H1 (cell line): ENCODE measurements at regions not wholly inside any gene's neighbourhood (a gene's known extent, or its start where the extent isn't known, plus 50 kb on each side); places are given as distances from the start of the nearest gene placed in this dataset.

Experiments used
- CTCF ChIA-PET: fragments of 300-600 bp; sonication (Branson Sonifier 250); formaldehyde crosslinking; loops from one replicate; lab custom pipeline; 2021; ENCODE audit not compliant: partially characterized antibody; lab: Charles Lee
- POLR2A ChIA-PET: fragments of 300-600 bp; sonication (Branson Sonifier 250); formaldehyde crosslinking; loops from one replicate; lab custom pipeline; 2021; ENCODE audit warnings: inconsistent platforms; ENCODE audit not compliant: partially characterized antibody; lab: Charles Lee
- DNase-seq, 2 experiments: peaks; one replicate each; pipeline versions ENCODE4 v3.0.0 to v3.0.0-alpha.2; 2010 to 2022; ENCODE audit warnings: low spot score in 2 of 2, low read depth in 1 of 2, mixed read lengths in 1 of 2
- FAIRE-seq: peaks from 2 replicates; lab custom pipeline; 2011; peaks lifted over from hg19 to GRCh38; lab: Jason Lieb, UNC
- H2AFZ ChIP-seq: 2 replicates; pipeline ENCODE4 v1.8.1; 2012; ENCODE audit warnings: low read length, inconsistent platforms
- H2AK5ac ChIP-seq: 2 replicates; pipeline ENCODE4 v1.6.1; 2013; ENCODE audit warnings: low read depth, low read length
- H2BK120ac ChIP-seq: replicated peaks from 2 replicates; pipeline ENCODE3; 2013; ENCODE audit warnings: low read depth, low read length, inconsistent platforms
- H2BK12ac ChIP-seq: 2 replicates; pipeline ENCODE4 v1.6.1; 2013; ENCODE audit warnings: low read depth, low read length
- H2BK15ac ChIP-seq: 2 replicates; pipeline ENCODE4 v1.6.1; 2013; ENCODE audit warnings: low read length
- H2BK20ac ChIP-seq: 2 replicates; pipeline ENCODE4 v1.6.1; 2013; ENCODE audit warnings: low read length
- H2BK5ac ChIP-seq: 2 replicates; pipeline ENCODE4 v1.6.1; 2013; ENCODE audit warnings: low read depth, low read length
- H3K14ac ChIP-seq: 2 replicates; pipeline ENCODE4 v1.6.1; 2013; ENCODE audit warnings: inconsistent platforms; ENCODE audit not compliant: insufficient read length
- H3K18ac ChIP-seq: 2 replicates; pipeline ENCODE4 v1.6.1; 2013; ENCODE audit warnings: low read length; ENCODE audit errors: extremely low read depth
- H3K23ac ChIP-seq: 2 replicates; pipeline ENCODE4 v1.6.1; 2013; ENCODE audit warnings: inconsistent platforms; ENCODE audit not compliant: insufficient read length
- H3K23me2 ChIP-seq: 2 replicates; pipeline ENCODE4 v1.6.1; 2013; ENCODE audit warnings: low read depth, low read length
- H3K27ac ChIP-seq: 2 replicates; pipeline ENCODE4 v1.6.1; 2011; ENCODE audit warnings: low read depth, low read length, inconsistent platforms
- H3K27me3 ChIP-seq, 4 experiments: replicated peaks in 1 of 4; 1 replicate in 1 of 4; 2 replicates in 3 of 4; pipeline versions ENCODE4 v1.6.1 to v1.8.1; 2011 to 2013; ENCODE audit warnings: low read length in 3 of 4, mild to moderate bottlenecking in 3 of 4, inconsistent platforms in 2 of 4, mixed read lengths in 2 of 4, moderate library complexity in 1 of 4; ENCODE audit not compliant: control insufficient read depth in 3 of 4, insufficient read depth in 3 of 4; ENCODE audit errors: extremely low read depth in 1 of 4
- H3K36me3 ChIP-seq, 4 experiments: 2 replicates each; pipeline versions ENCODE4 v1.6.1 to v1.8.1; 2011 to 2013; ENCODE audit warnings: mild to moderate bottlenecking in 4 of 4, low read length in 3 of 4, moderate library complexity in 2 of 4, control low read depth in 1 of 4, inconsistent platforms in 1 of 4; ENCODE audit not compliant: insufficient read depth in 4 of 4, control insufficient read depth in 2 of 4
- H3K4ac ChIP-seq: replicated peaks from 2 replicates; pipeline ENCODE3; 2013; ENCODE audit warnings: low read length, low read depth, mixed read lengths, inconsistent platforms; ENCODE audit not compliant: insufficient read length
- H3K4me1 ChIP-seq, 4 experiments: replicated peaks in 1 of 4; 1 replicate in 1 of 4; 2 replicates in 3 of 4; pipeline versions ENCODE4 v1.6.1 to v1.8.1; 2011 to 2013; ENCODE audit warnings: low read length in 3 of 4, inconsistent platforms in 2 of 4, mixed read lengths in 1 of 4; ENCODE audit not compliant: insufficient read depth in 4 of 4, control insufficient read depth in 3 of 4
- H3K4me2 ChIP-seq, 2 experiments: 2 replicates each; pipeline versions ENCODE4 v1.6.1 to v1.8.1; 2011 to 2013; ENCODE audit warnings: low read depth in 2 of 2, low read length in 2 of 2, control low read depth in 1 of 2, inconsistent platforms in 1 of 2, mild to moderate bottlenecking in 1 of 2; ENCODE audit not compliant: insufficient read depth in 1 of 2
- H3K4me3 ChIP-seq, 4 experiments: fragments of 200-600, 300-600 bp in 1 of 4; sonication (generic), shearing (Covaris generic), sonication (Bioruptor Twin) in 1 of 4; 2 replicates each; pipeline versions ENCODE4 v1.5.1 to v1.8.1; 2011 to 2016; ENCODE audit warnings: low read length in 4 of 4, low read depth in 3 of 4, control low read depth in 2 of 4, inconsistent platforms in 2 of 4, mild to moderate bottlenecking in 2 of 4, mixed read lengths in 1 of 4, moderate library complexity in 1 of 4; ENCODE audit not compliant: insufficient read depth in 2 of 4; ENCODE audit errors: extremely low read depth in 1 of 4
- H3K56ac ChIP-seq: replicated peaks from 2 replicates; pipeline ENCODE3; 2013; ENCODE audit warnings: low read depth, mild to moderate bottlenecking, mixed read lengths, low read length, inconsistent platforms; ENCODE audit not compliant: insufficient read length
- H3K79me1 ChIP-seq: 2 replicates; pipeline ENCODE4 v1.6.1; 2013; ENCODE audit warnings: low read depth, low read length, control low read depth
- H3K79me2 ChIP-seq, 2 experiments: 2 replicates each; pipeline versions ENCODE4 v1.6.1 to v1.8.1; 2012 to 2013; ENCODE audit warnings: low read length in 2 of 2, mild to moderate bottlenecking in 2 of 2, inconsistent platforms in 1 of 2; ENCODE audit not compliant: insufficient read depth in 2 of 2, control insufficient read depth in 1 of 2
- H3K9ac ChIP-seq, 4 experiments: replicated peaks in 1 of 4; 1 replicate in 1 of 4; 2 replicates in 3 of 4; pipeline versions ENCODE4 v1.6.1 to v1.8.1; 2011 to 2013; ENCODE audit warnings: low read depth in 3 of 4, low read length in 3 of 4, control low read depth in 2 of 4, mild to moderate bottlenecking in 2 of 4, moderate library complexity in 2 of 4, inconsistent platforms in 1 of 4; ENCODE audit errors: extremely low read depth in 1 of 4
- H3K9me3 ChIP-seq, 2 experiments: 2 replicates each; pipeline versions ENCODE4 v1.6.1 to v1.8.1; 2012 to 2013; ENCODE audit warnings: mild to moderate bottlenecking in 2 of 2, moderate library complexity in 2 of 2, control low read depth in 1 of 2, inconsistent platforms in 1 of 2, low read depth in 1 of 2, low read length in 1 of 2, mixed read lengths in 1 of 2; ENCODE audit not compliant: insufficient read depth in 2 of 2
- H4K20me1 ChIP-seq, 2 experiments: replicated peaks in 1 of 2; 2 replicates each; pipeline versions ENCODE3 to v1.8.1; 2011 to 2013; ENCODE audit warnings: inconsistent platforms in 2 of 2, low read length in 2 of 2, mild to moderate bottlenecking in 1 of 2; ENCODE audit not compliant: insufficient read depth in 2 of 2, control insufficient read depth in 1 of 2
- H4K5ac ChIP-seq: 2 replicates; pipeline ENCODE4 v1.6.1; 2013; ENCODE audit warnings: low read length, low read depth, mixed read lengths, inconsistent platforms; ENCODE audit not compliant: insufficient read length
- H4K8ac ChIP-seq: 2 replicates; pipeline ENCODE4 v1.8.0; 2013; ENCODE audit warnings: mild to moderate bottlenecking, moderate library complexity, low read length, inconsistent platforms; ENCODE audit not compliant: insufficient read depth; ENCODE audit errors: extremely low read depth
- H4K91ac ChIP-seq: replicated peaks from 2 replicates; pipeline ENCODE3; 2013; ENCODE audit warnings: low read length, mixed read lengths, inconsistent platforms; ENCODE audit not compliant: insufficient read length
- CBX8 ChIP-seq: fragments of 300-800, 300-1000 bp; sonication (generic); IDR thresholded peaks from 2 replicates; pipeline ENCODE4 v1.7.1; 2016; ENCODE audit warnings: low read depth, low read length, borderline replicate concordance
- FOSL1 ChIP-seq: IDR thresholded peaks from 2 replicates; pipeline ENCODE4 v1.6.1; 2011; ENCODE audit warnings: mild to moderate bottlenecking, low read depth, low read length, moderate library complexity; ENCODE audit not compliant: insufficient read depth
- GTF2F1 ChIP-seq: IDR thresholded peaks from 2 replicates; pipeline ENCODE4 v1.6.1; 2012; ENCODE audit warnings: low read depth, low read length, improper control_type of control experiment, borderline replicate concordance
- HDAC2 ChIP-seq, 2 experiments: fragments of 300-600 bp in 1 of 2; sonication (generic) in 1 of 2; IDR thresholded peaks; 2 replicates each; pipeline ENCODE4 v1.6.1; 2011 to 2012; ENCODE audit warnings: low read depth in 2 of 2, low read length in 2 of 2, mild to moderate bottlenecking in 2 of 2, moderate library complexity in 2 of 2, borderline replicate concordance in 1 of 2, inconsistent platforms in 1 of 2
- HDAC6 ChIP-seq: IDR thresholded peaks from one replicate; pipeline ENCODE4 v1.7.1; 2012; ENCODE audit warnings: low read depth, mild to moderate bottlenecking, inconsistent platforms, low read length, moderate library complexity
- JUN ChIP-seq: IDR thresholded peaks from 2 replicates; pipeline ENCODE4 v1.6.1; 2011; ENCODE audit warnings: low read depth, mild to moderate bottlenecking, improper control_type of control experiment, low read length
- RFX5 ChIP-seq: IDR thresholded peaks from 2 replicates; pipeline ENCODE4 v1.6.1; 2011; ENCODE audit warnings: low read depth, low read length, improper control_type of control experiment, borderline replicate concordance
- SIX5 ChIP-seq: IDR thresholded peaks from 2 replicates; pipeline ENCODE4 v1.6.1; 2011; ENCODE audit warnings: mild to moderate bottlenecking, low read depth, low read length
- TBP ChIP-seq: IDR thresholded peaks from 2 replicates; pipeline ENCODE4 v1.6.1; 2011; ENCODE audit warnings: low read depth, low read length, improper control_type of control experiment
- WGBS, 2 experiments: shearing (Covaris generic) in 1 of 2; methylation state at CpG; one replicate each; pipeline versions ENCODE4 v1.1.6 to v1.1.7; 2013 to 2015; ENCODE audit warnings: low lambda C conversion rate in 2 of 2, mixed read lengths in 2 of 2, inconsistent platforms in 1 of 2, low coverage in 1 of 2, missing lambda C conversion rate in 1 of 2; ENCODE audit not compliant: insufficient replicate concordance in 2 of 2, insufficient coverage in 1 of 2, insufficient read length in 1 of 2; ENCODE audit errors: extremely low coverage in 1 of 2, missing lambda C conversion rate in 1 of 2; 5-methylcytosine and 5-hydroxymethylcytosine counted together

- no peak for DNase-seq
- 83% methylated on average over 9 of the region's 9 CpGs; no CpG with 5 or more reads in 1 of the 2 experiments for WGBS, 2 experiments
- no peak overlapping the region for H3K18ac ChIP-seq
- no peaks in the 10 kb centered on the region for H3K9me3 ChIP-seq
- no peak overlapping the region for H2BK5ac ChIP-seq
- no peak overlapping the region for H2AFZ ChIP-seq
- H2AK5ac ChIP-seq, result no peak overlapping the region
- no peak overlapping the region for H2BK15ac ChIP-seq
- no peaks in the 10 kb centered on the region for H3K36me3 ChIP-seq
- no peak overlapping the region for H3K9ac ChIP-seq
- H3K4me3 ChIP-seq, result no peak overlapping the region
- CTCF ChIA-PET, result interaction anchor here (0.6 to 2.7 kb wide), 7 partner anchors 21 to 1098 kb away, joined by 3 to 11 read pairs (median 4); no protein-coding TSS in a partner anchor
- no peaks in the 10 kb centered on the region for H3K27me3 ChIP-seq
- no peak overlapping the region for H3K4ac ChIP-seq
- no peak overlapping the region for H2BK20ac ChIP-seq
- no peak overlapping the region for H3K27ac ChIP-seq
- peak overlapping the region; percentile 75; the same call in 1 of the 2 replicates for H2BK12ac ChIP-seq
- no peak overlapping the region for H2BK120ac ChIP-seq
- H3K4me2 ChIP-seq, result no peak overlapping the region
- no peaks in the 10 kb centered on the region for H4K20me1 ChIP-seq
- no peaks in the 10 kb centered on the region for H3K79me2 ChIP-seq
- TF ChIP-seq FOSL1 (no peak), JUN (no peak), GTF2F1 (no peak), HDAC2 (IDR thresholded peaks at IDR 0.05; ENCODE audit: borderline replicate concordance in 1 of 2, low read depth in 2 of 2, low read length in 2 of 2) (no peak), SIX5 (no peak), TBP (no peak), RFX5 (no peak), CBX8 (no peak), HDAC6 (no peak)
- TF ChIP-seq, all 59 proteins: peak for 0
- Histone ChIP-seq H3K23ac (no peak overlapping the region), H4K91ac (no peak overlapping the region), H3K14ac (no peak overlapping the region), H4K8ac (no peak overlapping the region), H3K4me1 (peaks cover 0 to 4% (median 3%) of the 10 kb centered on the region in 4 experiments; a peak in 4 of 7 replicates), H3K23me2 (no peaks in the 10 kb centered on the region), H3K56ac (no peak overlapping the region), H3K79me1 (no peaks in the 10 kb centered on the region), H4K5ac (no peak overlapping the region)
- FAIRE-seq, result no peak
- POLR2A ChIA-PET, result interaction anchor here (1.3 to 1.5 kb wide), 2 partner anchors 72 to 96 kb away, joined by 3 read pairs; partner anchors contain the start of gene TMPO
Observed at GRCh38 chr12:98419081-98419794, 96.2 kb upstream of the TMPO start.
